Astrocyte of the spinal cord (primary cell): ENCODE measurements at regions not wholly inside any gene's neighbourhood (a gene's known extent, or its start where the extent isn't known, plus 50 kb on each side); places are given as distances from the start of the nearest gene placed in this dataset.

Source experiments
- DNase-seq: peaks from one replicate; pipeline ENCODE4 v3.0.0; 2011; ENCODE audit warnings: low read depth, low spot score
- H3K4me3 ChIP-seq: 2 replicates; pipeline ENCODE4 v1.5.1; 2011; ENCODE audit warnings: low read depth, mild to moderate bottlenecking, low read length, moderate library complexity
- CTCF ChIP-seq: IDR thresholded peaks from 2 replicates; pipeline ENCODE4 v1.5.1; 2012; ENCODE audit warnings: low read depth, mild to moderate bottlenecking, low read length, inconsistent platforms
- in situ Hi-C: cut with HindIII; loops from 2 replicates; pipeline ENCODE4 v1.10.0; 2017; ENCODE audit warnings: low sequenced_read_pairs

DNA sequence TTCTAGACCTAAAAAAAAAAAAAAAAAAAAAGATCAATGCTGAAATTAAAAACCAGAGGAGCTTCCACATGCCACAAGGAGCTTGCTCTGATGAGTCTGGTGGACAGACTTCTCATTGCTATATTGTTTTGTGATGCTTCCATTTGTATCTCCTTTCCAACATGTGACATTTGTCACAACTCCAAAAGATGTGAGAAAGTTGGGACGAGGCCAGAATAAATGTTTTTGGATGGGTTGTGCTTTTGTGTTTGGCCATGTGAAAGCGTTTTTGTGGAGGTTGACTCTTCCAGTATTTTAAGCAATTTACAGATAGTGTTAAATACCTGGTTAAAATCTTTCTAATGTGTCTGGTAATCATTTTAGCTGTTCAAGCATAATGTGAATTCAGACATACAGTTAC, 280.1 kb downstream of the SKAP2 start:
- DNase-seq: no peak
- in situ Hi-C loops: no loop called here
- TF ChIP-seq CTCF: no peak
- no peak overlapping the region for H3K4me3 ChIP-seq

GRCh38 chr7:26584987-26585665, 279.3 kb downstream of the SKAP2 start:
- no peak for TF ChIP-seq CTCF
- H3K4me3 ChIP-seq: no peak overlapping the region
- in situ Hi-C loops: no loop called here
- no peak for DNase-seq

GRCh38 chr7:26587536-26587935, 276.9 kb downstream of the SKAP2 start:
- no peak overlapping the region for H3K4me3 ChIP-seq
- in situ Hi-C loops: no loop called here
- DNase-seq: no peak
- TF ChIP-seq CTCF: no peak

DNA sequence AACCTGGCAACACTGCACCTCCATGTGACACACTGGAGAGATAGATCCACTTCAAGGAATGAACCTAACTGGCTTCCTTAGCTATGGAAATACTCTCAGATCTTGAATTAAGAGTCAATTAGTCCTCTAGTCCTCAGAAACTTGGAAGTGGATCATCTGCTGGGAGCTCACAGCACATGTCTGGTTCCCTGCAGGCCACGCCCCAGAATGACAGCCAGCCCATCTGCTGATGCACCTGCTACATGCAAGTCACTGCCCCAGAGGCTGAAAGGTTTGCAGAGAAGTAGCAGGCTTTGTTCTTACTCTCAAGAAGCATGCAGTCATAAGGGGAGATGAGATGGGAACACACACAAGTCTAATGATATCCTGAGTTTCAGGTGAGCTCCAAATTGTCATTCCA, 275.9 kb downstream of the SKAP2 start:
- no peak for TF ChIP-seq CTCF
- DNase-seq: no peak
- in situ Hi-C loops: no loop called here
- no peak overlapping the region for H3K4me3 ChIP-seq

DNA sequence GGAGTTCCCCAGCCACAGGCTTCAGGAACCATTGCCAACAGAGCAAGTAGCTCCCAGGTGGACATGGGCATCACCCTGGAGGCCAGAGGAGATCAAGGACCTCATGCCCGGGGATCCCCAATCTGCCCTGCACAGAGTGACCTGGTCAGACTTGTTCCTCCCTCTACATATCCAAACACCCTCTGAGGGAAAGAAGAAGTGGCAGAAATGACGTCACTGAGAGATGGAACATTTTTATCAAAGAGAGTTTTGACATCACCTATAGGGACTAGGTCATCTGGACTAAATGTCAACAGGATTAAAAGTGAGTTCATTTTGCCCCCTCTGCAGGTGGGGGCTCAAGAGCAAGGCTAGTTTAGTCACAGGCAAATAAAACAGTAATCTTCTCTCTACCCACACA, 273.7 kb downstream of the SKAP2 start:
- no peak for TF ChIP-seq CTCF
- no peak overlapping the region for H3K4me3 ChIP-seq
- in situ Hi-C loops: no loop called here
- DNase-seq: no peak

GRCh38 chr7:26592011-26592410, 272.4 kb downstream of the SKAP2 start:
- no peak for TF ChIP-seq CTCF
- H3K4me3 ChIP-seq: no peak overlapping the region
- DNase-seq: no peak
- in situ Hi-C loops: no loop called here
